GM11168 (cell line): ENCODE measurements at regions not wholly inside any gene's neighbourhood (a gene's known extent, or its start where the extent isn't known, plus 50 kb on each side); places are given as distances from the start of the nearest gene placed in this dataset.

Source experiments
- in situ Hi-C: fragments of 300-500 bp; cut with MboI; formaldehyde crosslinking; loops from one replicate; pipeline ENCODE4 v1.12.0; 2022; ENCODE audit warnings: low sequenced_read_pairs; ENCODE audit not compliant: unreplicated experiment

GRCh38 chrX:45320191-45320590 lies 119.5 kb upstream of the DIPK2B start:
- in situ Hi-C loops: no loop called here

- in situ Hi-C loops: no loop called here
Measured at GRCh38 chrX:45309801-45310200, 109.1 kb upstream of the DIPK2B start.

- in situ Hi-C loops: no loop called here
Measured at GRCh38 chrX:45309096-45309495, 108.4 kb upstream of the DIPK2B start.

- in situ Hi-C loops: no loop called here
Measured at GRCh38 chrX:45306794-45307193, 106.1 kb upstream of the DIPK2B start.

GRCh38 chrX:45300638-45301037 lies 100.0 kb upstream of the DIPK2B start:
- in situ Hi-C loops: no loop called here

- in situ Hi-C loops: no loop called here
Measured at GRCh38 chrX:45295259-45295986, 94.7 kb upstream of the DIPK2B start.

- in situ Hi-C loops: no loop called here
Measured at GRCh38 chrX:45274576-45274975, 73.9 kb upstream of the DIPK2B start.

GRCh38 chrX:45267007-45267406 lies 66.3 kb upstream of the DIPK2B start:
- in situ Hi-C loops: no loop called here

GRCh38 chrX:45266456-45266855 lies 65.8 kb upstream of the DIPK2B start:
- in situ Hi-C loops: no loop called here

GRCh38 chrX:45264865-45265264 lies 64.2 kb upstream of the DIPK2B start:
- in situ Hi-C loops: no loop called here

GRCh38 chrX:45261471-45261870 lies 60.8 kb upstream of the DIPK2B start:
- in situ Hi-C loops: no loop called here

GRCh38 chrX:45261005-45261404 lies 60.3 kb upstream of the DIPK2B start:
- in situ Hi-C loops: no loop called here

- in situ Hi-C loops: no loop called here
Measured at GRCh38 chrX:45258731-45259402, 58.2 kb upstream of the DIPK2B start.
